ENCODE measurements at regions not wholly inside any gene's neighbourhood (a gene's known extent, or its start where the extent isn't known, plus 50 kb on each side); places are given as distances from the start of the nearest gene placed in this dataset.

DNA sequence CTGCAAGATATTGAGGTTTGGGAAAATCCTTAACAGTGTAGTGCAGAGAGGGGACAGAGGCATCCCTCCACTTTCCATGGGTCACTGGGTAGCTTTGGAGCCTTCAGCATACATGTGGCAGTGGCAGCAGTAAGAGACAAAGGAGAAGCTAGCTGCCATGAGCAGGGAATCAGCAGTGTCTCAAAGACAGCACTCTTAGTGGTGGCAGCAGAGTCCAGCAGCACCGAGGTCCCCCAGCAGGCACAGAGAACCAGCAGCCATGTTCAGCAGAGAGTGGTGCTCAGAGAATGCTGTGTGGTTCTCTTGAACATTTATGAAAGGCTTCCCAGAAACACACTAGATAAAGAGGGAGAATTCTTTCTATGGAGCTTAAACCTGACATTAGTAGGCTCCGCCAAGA lies 308.5 kb downstream of the CENPC start:
- DNase-seq (ENCODE audit: extremely low read depth, low read depth, low spot score) = no peak

- no peak for DNase-seq (ENCODE audit: extremely low read depth, low read depth, low spot score)
These were observed 309.0 kb downstream of the CENPC start for GRCh38 chr4:67236318-67236717.

- DNase-seq (ENCODE audit: extremely low read depth, low read depth, low spot score) = no peak
These were observed 311.0 kb downstream of the CENPC start for GRCh38 chr4:67234296-67234695.

GRCh38 chr4:67229148-67229547 lies 316.2 kb downstream of the CENPC start:
- DNase-seq (ENCODE audit: extremely low read depth, low read depth, low spot score) = no peak

DNA sequence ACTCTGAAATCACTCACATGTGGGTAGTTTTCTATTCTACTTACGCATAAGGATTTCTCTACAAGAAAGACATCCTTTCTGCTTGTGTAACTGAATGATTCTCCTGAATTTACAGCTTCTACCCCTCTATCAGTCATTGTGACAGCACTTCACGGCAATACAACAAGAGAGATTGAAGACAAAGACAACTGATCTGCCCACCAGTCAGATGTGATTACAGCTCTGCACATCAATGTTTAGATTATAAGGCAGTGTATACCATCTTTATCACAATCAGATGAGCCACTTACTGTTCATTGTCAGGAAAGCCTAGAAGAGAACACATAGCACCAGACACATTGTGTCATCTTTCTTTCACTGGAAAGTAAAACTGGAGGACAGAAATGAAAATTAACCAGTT lies 324.4 kb downstream of the CENPC start:
- no peak for DNase-seq (ENCODE audit: extremely low read depth, low read depth, low spot score)

- DNase-seq (ENCODE audit: extremely low read depth, low read depth, low spot score) = no peak
These were observed 326.4 kb downstream of the CENPC start for GRCh38 chr4:67218883-67219282.

DNA sequence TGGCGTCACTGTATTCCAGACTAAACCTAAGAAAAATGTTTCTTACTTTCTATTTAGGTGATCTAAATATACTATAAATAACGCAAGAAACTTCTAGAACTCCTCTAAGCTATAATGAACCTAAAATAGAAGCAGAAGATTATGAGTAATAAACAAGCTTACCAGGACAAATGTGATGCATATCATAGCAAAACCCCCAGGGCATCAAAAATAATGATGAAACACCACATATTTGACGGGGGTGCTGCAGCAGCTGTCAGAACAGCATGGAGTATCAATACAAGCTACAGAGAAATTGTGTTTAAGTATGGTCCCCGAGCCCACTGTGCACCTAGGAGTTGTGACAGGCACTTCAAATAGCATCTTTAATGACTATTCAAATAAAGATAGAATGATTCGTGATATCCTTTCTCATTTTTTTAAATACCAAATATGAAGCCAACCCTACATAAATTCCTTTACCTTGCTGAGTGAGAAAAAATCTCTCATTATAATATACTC lies 337.3 kb downstream of the CENPC start:
- no peak for DNase-seq (ENCODE audit: extremely low read depth, low read depth, low spot score)

GRCh38 chr4:67204441-67204840 lies 340.9 kb downstream of the CENPC start:
- DNase-seq (ENCODE audit: extremely low read depth, low read depth, low spot score) = no peak

DNA sequence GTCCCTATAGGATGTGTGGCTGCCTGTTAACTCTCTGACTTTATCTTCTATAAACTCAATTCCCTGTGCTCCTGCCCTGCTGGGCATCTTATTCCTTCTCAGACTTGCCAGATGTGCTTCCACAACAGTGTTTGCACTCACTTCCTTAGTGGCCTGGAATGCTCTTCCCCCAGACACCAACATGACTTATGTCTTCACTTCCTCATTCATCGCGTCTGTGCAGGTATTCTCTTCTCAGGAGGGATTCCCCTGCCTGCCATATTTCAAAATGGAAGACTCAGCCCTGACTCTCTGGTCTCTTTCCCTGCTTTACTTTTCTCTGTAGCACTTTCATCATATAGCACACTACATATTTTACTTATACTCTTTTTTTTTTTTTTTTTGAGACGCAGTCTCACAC lies 344.0 kb downstream of the CENPC start:
- no peak for DNase-seq (ENCODE audit: extremely low read depth, low read depth, low spot score)

DNA sequence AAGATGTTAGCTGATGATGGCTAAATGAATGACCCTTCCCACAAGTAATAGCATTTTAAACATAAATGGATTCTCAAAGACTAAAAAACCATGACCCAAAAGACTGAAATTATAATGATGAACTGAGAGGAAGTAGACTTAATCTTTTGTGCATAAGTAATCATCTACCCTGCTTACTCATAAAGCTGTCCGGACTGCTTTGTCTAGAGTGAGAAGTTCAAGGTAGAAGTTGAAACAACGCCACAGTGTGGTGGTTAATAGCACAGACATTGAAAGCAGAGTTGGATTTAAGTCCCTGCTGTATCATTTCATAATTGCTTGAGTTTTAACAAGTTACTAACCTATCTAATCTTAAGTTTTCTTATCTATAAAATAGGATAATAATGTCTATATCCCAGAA lies 346.6 kb downstream of the CENPC start:
- no peak for DNase-seq (ENCODE audit: extremely low read depth, low read depth, low spot score)

DNA sequence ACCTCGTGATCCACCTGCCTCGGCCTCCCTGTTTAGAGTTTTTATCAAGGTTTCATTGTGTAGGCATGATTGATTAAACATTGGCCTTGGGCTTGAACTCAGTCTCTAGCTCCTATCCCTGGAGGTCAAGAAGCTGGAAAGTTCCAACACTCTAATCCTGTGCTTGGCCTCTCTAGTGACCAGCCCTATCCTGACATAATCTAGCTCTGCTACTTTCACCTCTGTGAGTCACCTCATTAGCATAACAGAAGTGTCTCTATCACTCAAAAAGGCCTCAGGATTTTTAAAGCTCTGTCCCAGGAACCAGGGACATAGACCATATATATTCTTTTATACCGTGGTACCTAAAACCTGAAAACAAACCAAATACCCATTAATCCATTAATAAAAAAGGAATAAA lies 377.5 kb downstream of the CENPC start:
- no peak for DNase-seq (ENCODE audit: extremely low read depth, low read depth, low spot score)

- no peak for DNase-seq (ENCODE audit: extremely low read depth, low read depth, low spot score)
These were observed 382.6 kb downstream of the CENPC start for GRCh38 chr4:67162690-67163089.

- no peak for DNase-seq (ENCODE audit: extremely low read depth, low read depth, low spot score)
These were observed 384.0 kb downstream of the CENPC start for GRCh38 chr4:67161311-67161710.

DNA sequence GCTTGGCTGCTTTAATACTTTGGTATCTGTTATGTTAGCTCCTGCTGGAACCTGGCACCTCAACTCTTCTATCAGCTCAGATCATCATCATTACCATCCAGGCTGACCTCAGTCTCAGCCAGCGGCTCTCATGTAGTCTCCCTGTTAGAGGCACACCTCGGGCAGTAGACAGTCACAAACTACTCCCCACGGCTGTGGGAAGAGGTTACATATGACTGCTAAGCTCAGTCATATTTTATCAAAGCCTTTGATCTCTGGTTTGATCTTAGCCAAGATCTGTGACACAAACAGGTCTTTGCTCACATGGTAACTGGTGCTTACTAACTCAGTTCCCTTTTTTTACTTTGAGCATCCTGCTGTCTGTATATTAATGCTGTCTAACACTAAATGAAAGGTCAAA lies 384.9 kb downstream of the CENPC start:
- no peak for DNase-seq (ENCODE audit: extremely low read depth, low read depth, low spot score)

DNA sequence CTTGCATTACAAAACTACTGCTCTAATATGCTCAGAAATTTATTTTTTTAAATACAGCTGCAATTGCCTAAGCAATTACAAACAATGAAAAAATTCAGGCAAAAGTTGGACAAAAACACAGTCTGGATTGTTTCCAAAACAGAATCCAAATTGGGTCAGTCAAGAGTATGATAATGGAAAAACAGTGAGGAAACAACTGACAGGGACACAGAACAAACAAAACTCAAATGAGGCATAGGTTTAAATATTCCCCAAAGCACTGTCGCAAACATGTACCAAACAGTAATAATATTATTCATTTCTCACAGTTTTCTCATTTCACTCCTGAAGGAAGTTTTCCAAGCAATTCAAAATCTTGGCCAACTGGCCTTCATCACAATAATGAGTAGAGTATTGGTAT lies 386.6 kb downstream of the CENPC start:
- DNase-seq (ENCODE audit: extremely low read depth, low read depth, low spot score) = no peak

- DNase-seq (ENCODE audit: extremely low read depth, low read depth, low spot score) = no peak
These were observed 392.3 kb downstream of the CENPC start for GRCh38 chr4:67152976-67153375.

GRCh38 chr4:67151376-67152343 lies 393.6 kb downstream of the CENPC start:
- DNase-seq (ENCODE audit: extremely low read depth, low read depth, low spot score) = no peak

DNA sequence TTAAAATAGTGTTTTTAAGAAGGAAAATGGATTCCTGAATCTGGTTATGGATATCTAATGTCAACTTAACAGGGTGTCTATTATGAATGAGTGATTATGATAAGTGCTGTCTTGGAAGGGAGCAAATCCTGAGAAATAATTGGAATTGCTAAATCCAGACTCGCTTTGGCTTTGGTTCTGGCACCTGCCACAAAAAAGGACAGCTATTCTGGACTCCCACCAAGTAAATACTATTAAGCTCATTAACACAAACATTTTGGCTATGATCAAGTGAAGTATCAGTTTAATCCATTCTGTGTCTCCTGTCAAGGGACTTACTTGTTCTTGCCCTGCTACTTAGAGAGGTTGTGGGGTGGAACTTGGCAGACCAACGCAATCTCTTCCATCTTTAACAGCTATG lies 403.7 kb downstream of the CENPC start:
- no peak for DNase-seq (ENCODE audit: extremely low read depth, low read depth, low spot score)

DNA sequence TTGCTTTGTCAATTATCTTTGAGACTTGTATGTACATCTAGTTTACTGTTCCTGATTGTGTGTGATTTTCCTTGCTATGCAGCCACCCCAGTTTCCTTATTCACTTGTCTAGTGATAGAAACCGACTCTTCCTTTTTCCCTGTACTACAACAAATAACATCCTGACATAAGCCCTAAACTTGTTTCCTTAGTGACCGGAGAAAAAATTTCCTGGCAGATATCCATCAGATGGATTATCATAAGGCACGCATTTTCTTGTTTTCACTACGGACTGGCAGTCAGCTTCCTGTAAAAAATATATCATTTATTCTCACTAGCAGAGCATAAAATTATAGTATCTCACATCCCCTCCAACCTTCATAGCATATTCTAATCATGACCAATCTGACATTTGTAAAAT lies 410.7 kb downstream of the CENPC start:
- DNase-seq (ENCODE audit: extremely low read depth, low read depth, low spot score) = no peak

DNA sequence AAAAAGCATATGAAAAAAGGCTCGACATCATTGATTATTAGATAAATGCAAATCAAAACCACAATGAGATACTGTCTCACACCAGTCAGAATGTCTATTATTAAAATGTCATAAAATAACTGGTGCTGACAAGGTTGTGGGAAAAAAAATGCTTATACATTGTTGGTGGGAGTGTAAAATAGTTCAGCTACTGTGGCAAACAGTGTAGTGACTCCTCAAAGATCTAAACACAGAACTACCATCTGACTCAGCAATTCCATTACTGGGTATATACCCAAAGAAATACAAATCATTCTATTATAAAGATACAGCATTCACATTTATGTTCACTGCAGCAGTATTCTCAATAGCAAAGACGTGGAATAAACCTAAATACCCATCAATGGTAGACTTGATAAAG lies 412.1 kb downstream of the CENPC start:
- DNase-seq (ENCODE audit: extremely low read depth, low read depth, low spot score) = no peak

- no peak for DNase-seq (ENCODE audit: extremely low read depth, low read depth, low spot score)
These were observed 414.1 kb downstream of the CENPC start for GRCh38 chr4:67131224-67131623.

- DNase-seq (ENCODE audit: extremely low read depth, low read depth, low spot score) = no peak
These were observed 414.9 kb downstream of the CENPC start for GRCh38 chr4:67130411-67130810.

DNA sequence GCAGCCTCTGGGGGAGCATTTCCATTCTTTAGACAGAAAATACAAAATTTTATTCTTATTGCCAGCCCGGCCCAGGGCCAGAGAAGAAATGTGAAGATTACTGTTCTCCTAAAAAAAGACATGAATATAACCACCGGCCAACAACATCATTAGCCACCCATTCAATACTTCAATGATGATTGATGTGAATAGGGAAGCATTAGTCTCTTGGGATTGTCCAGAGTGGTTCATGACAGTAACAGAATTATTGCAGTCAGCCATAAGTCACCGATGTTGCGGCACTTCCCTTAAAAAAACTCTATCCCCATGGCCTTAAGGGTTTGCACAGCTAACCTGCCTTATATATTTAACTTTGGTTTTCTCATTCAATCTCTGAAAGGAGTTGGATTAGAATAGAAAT lies 418.7 kb downstream of the CENPC start:
- no peak for DNase-seq (ENCODE audit: extremely low read depth, low read depth, low spot score)

Measured in glomerular endothelial cell (primary cell).